ENCODE measurements at regions not wholly inside any gene's neighbourhood (a gene's known extent, or its start where the extent isn't known, plus 50 kb on each side); places are given as distances from the start of the nearest gene placed in this dataset.

- no peak for TF ChIP-seq CTCF (IDR thresholded peaks at IDR 0.05)
- no peak for TF ChIP-seq POLR2A (IDR thresholded peaks at IDR 0.05)
Observed at GRCh38 chr3:124260206-124260915, 268.4 kb upstream of the ROPN1 start.

All from thyroid gland (tissue), 4 donors.